ENCODE measurements at regions not wholly inside any gene's neighbourhood (a gene's known extent, or its start where the extent isn't known, plus 50 kb on each side); places are given as distances from the start of the nearest gene placed in this dataset.

GRCh38 chr3:170806676-170807075, 63.3 kb downstream of the RPL22L1 start:
- TF ChIP-seq CTCF (IDR thresholded peaks at IDR 0.05) (no peak), POLR2A (IDR thresholded peaks at IDR 0.05) (no peak)

Measured in uterus (tissue), 2 donors.